RWPE1 (cell line): ENCODE measurements at regions not wholly inside any gene's neighbourhood (a gene's known extent, or its start where the extent isn't known, plus 50 kb on each side); places are given as distances from the start of the nearest gene placed in this dataset.

ENCODE experiments used
- CTCF ChIA-PET: fragments of 350-600 bp; sonication (Branson Sonifier 250); formaldehyde crosslinking; extraction: SDS; loops from one replicate; lab custom pipeline; 2021; lab: Yijun Ruan, JAX
- POLR2A ChIA-PET: fragments of 400-600 bp; formaldehyde crosslinking; extraction: SDS; loops from one replicate; lab custom pipeline; 2020; ENCODE audit warnings: antibody characterized with exemption; ENCODE audit not compliant: low non-redundant PET; lab: Yijun Ruan, JAX
- DNase-seq: peaks from one replicate; pipeline ENCODE4 v3.0.0; 2012; ENCODE audit warnings: low spot score
- H3K27ac ChIP-seq: fragments of 450-650 bp; 2 replicates; pipeline ENCODE4 v1.5.1; 2017
- CTCF ChIP-seq: fragments of 450-650 bp; conservative IDR thresholded peaks from 2 replicates; pipeline ENCODE4 v1.5.1; 2017; ENCODE audit warnings: low read depth, mild to moderate bottlenecking

- no peak for TF ChIP-seq CTCF
- H3K27ac ChIP-seq, result no peak overlapping the region
- ChIA-PET POLR2A (no interaction called here), CTCF (interaction anchor here (0.8 kb wide), 1 partner anchor 88 kb away, joined by 3 read pairs; no protein-coding TSS in a partner anchor)
- no peak for DNase-seq
Observed at GRCh38 chr14:95439881-95440280, 76.6 kb downstream of the SYNE3 start.

- CTCF ChIA-PET, result no interaction called here
- DNase-seq, result no peak
- POLR2A ChIA-PET, result no interaction called here
- no peak for TF ChIP-seq CTCF
- no peak overlapping the region for H3K27ac ChIP-seq
Observed at GRCh38 chr14:95437715-95438114, 78.7 kb downstream of the SYNE3 start.

GRCh38 chr14:95436354-95436753 is 80.1 kb downstream of the SYNE3 start:
- ChIA-PET CTCF (interaction anchor here (0.6 to 1.3 kb wide), 2 partner anchors 9 to 559 kb away, joined by 3 to 6 read pairs; no protein-coding TSS in a partner anchor), POLR2A (no interaction called here)
- no peak overlapping the region for H3K27ac ChIP-seq
- TF ChIP-seq CTCF, result no peak
- no peak for DNase-seq

GRCh38 chr14:95434121-95434520 is 82.3 kb downstream of the SYNE3 start:
- no peak for DNase-seq
- ChIA-PET POLR2A (no interaction called here), CTCF (interaction anchor here (0.6 to 1.4 kb wide), 2 partner anchors 9 to 520 kb away, joined by 3 to 4 read pairs; no protein-coding TSS in a partner anchor)
- no peak for TF ChIP-seq CTCF
- H3K27ac ChIP-seq, result no peak overlapping the region

GRCh38 chr14:95433094-95433478 is 83.4 kb downstream of the SYNE3 start:
- POLR2A ChIA-PET, result no interaction called here
- H3K27ac ChIP-seq, result no peak overlapping the region
- DNase-seq, result no peak
- CTCF ChIA-PET, result interaction anchor here (0.6 to 1.5 kb wide), 5 partner anchors 9 to 1180 kb away, joined by 3 to 8 read pairs (median 4); no protein-coding TSS in a partner anchor
- TF ChIP-seq CTCF, result no peak

- peak; percentile 85 for TF ChIP-seq CTCF
- no peak overlapping the region for H3K27ac ChIP-seq
- POLR2A ChIA-PET, result no interaction called here
- DNase-seq, result peak; percentile 64
- CTCF ChIA-PET, result interaction anchor here (0.5 to 1.5 kb wide), 16 partner anchors 10 to 730 kb away, joined by 3 to 8 read pairs (median 3); no protein-coding TSS in a partner anchor
Observed at GRCh38 chr14:95432144-95433093, 84.0 kb downstream of the SYNE3 start.
